GM12892 (cell line): ENCODE measurements at regions not wholly inside any gene's neighbourhood (a gene's known extent, or its start where the extent isn't known, plus 50 kb on each side); places are given as distances from the start of the nearest gene placed in this dataset.

Source experiments
- DNase-seq: peaks from one replicate; pipeline ENCODE4 v3.0.0; 2011; ENCODE audit not compliant: insufficient read length
- FAIRE-seq: peaks from 2 replicates; lab custom pipeline; 2011; peaks lifted over from hg19 to GRCh38; lab: Jason Lieb, UNC
- POLR2A ChIP-seq: IDR thresholded peaks from 2 replicates; pipeline ENCODE4 v1.6.1; 2011; ENCODE audit warnings: low read depth, low read length, control low read depth
- POLR2AphosphoS5 ChIP-seq: IDR thresholded peaks from 2 replicates; pipeline ENCODE4 v1.6.1; 2011; ENCODE audit warnings: low read depth, low read length, control low read depth
- TAF1 ChIP-seq: IDR thresholded peaks from 2 replicates; pipeline ENCODE4 v1.6.1; 2011; ENCODE audit warnings: low read depth, mild to moderate bottlenecking, control low read depth, low read length, borderline replicate concordance

DNA sequence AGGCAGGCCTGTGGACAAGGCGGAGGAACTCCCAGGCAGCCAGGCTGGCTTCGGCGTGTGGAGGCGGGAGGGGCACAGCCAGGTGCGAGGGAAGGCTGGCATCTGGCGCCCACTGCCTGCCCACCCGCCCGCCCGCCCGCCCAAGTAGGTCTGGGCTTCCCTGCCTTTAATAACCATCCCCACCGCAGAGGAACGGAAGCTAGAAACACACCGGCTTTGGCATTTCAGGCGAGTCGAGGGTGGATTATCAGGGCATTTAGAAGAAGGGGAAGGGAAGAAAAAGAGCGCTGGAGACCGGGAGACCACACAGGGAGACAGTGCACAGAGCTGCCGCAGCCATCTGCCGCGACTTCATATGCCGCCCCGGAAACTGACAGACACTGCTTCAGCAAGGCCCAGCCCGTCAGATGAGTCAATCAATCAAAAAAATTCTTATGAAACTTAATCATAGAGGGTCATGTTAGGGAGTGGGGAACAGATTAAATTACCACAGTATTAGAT is 199.7 kb downstream of the TSHZ3 start:
- no peak for FAIRE-seq
- no peak for TF ChIP-seq POLR2A
- no peak for TF ChIP-seq TAF1
- no peak for TF ChIP-seq POLR2AphosphoS5
- DNase-seq: no peak

DNA sequence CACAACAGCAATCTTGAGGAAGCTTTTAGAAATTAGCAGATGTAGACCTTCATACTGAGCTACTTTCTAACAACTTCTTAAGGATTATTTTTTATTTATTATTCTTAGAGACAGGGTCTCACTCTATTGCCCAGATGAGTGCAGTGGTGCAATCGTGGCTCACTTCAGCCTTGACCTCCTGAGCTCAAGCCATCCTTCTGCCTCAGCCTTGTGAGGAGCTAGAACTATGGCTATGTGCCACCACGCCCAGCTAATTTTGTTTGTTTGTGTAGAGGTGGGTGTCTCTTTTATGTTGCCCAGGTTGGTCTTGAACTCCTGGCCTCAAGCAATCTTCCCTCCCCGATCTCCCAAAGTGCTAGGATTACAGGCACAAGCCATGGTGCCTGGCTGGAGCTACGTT is 200.6 kb downstream of the TSHZ3 start:
- FAIRE-seq: no peak

GRCh38 chr19:31147234-31147633 is 202.0 kb downstream of the TSHZ3 start:
- TF ChIP-seq POLR2AphosphoS5 (no peak), TAF1 (no peak), POLR2A (no peak)
- FAIRE-seq (no peak), DNase-seq (no peak)

More for the DNA sequence above, 200.6 kb downstream of the TSHZ3 start:
- no peak for DNase-seq
- no peak for TF ChIP-seq POLR2AphosphoS5
- no peak for TF ChIP-seq POLR2A
- TF ChIP-seq TAF1: no peak

- DNase-seq (no peak), FAIRE-seq (no peak)
- TF ChIP-seq POLR2AphosphoS5 (no peak), TAF1 (no peak), POLR2A (no peak)
These were observed 202.6 kb downstream of the TSHZ3 start for GRCh38 chr19:31146546-31147183.

GRCh38 chr19:31146015-31146414 is 203.2 kb downstream of the TSHZ3 start:
- FAIRE-seq (no peak), DNase-seq (no peak)
- no peak for TF ChIP-seq POLR2A
- no peak for TF ChIP-seq TAF1
- TF ChIP-seq POLR2AphosphoS5: no peak

DNA sequence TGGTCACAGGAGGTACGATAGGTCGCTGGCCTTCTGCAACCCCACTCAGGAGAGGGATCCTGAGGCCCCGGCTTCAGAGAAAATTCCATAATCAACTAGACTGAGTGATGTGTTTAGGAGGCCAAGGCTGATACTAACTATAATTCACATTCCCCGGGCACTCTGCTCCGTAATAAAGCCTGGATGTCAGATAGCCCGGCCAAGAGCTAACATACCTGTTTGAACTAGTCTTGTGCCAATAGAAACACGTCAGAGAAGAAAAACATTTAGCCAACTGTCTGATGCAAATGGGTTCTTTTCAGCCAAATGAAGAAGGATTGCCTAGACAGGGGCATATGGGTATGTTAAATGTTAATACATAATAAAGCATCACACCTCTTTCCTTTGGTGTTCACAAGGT is 204.2 kb downstream of the TSHZ3 start:
- TF ChIP-seq POLR2A (no peak), POLR2AphosphoS5 (no peak), TAF1 (no peak)
- no peak for DNase-seq
- no peak for FAIRE-seq

- no peak for FAIRE-seq
- TF ChIP-seq POLR2A (no peak), POLR2AphosphoS5 (no peak), TAF1 (no peak)
- DNase-seq: no peak
These were observed 205.0 kb downstream of the TSHZ3 start for GRCh38 chr19:31144075-31144870.

DNA sequence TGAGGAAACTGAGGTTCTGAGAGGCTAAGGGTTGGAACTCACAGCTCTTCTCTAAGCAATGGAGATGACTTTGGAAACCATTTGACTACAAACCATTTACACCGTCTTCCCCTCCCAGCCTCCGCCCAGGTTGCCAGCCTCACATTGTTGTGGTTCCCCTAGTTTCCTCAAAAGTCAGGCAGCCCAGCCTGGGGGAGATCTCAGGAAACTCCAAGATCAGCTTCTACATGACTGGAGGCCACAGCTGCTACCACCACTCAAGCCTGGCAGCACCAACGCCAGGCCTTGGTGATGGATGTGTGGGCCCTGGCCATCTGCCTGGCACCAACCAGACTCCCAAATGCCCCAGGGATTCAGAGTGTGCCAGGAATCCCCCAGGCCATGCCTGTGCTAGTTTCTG is 207.9 kb downstream of the TSHZ3 start:
- DNase-seq (no peak), FAIRE-seq (no peak)
- TF ChIP-seq POLR2AphosphoS5 (no peak), TAF1 (no peak), POLR2A (no peak)

- FAIRE-seq: no peak
- TF ChIP-seq POLR2A (no peak), TAF1 (no peak), POLR2AphosphoS5 (no peak)
- no peak for DNase-seq
These were observed 208.5 kb downstream of the TSHZ3 start for GRCh38 chr19:31140717-31141116.

DNA sequence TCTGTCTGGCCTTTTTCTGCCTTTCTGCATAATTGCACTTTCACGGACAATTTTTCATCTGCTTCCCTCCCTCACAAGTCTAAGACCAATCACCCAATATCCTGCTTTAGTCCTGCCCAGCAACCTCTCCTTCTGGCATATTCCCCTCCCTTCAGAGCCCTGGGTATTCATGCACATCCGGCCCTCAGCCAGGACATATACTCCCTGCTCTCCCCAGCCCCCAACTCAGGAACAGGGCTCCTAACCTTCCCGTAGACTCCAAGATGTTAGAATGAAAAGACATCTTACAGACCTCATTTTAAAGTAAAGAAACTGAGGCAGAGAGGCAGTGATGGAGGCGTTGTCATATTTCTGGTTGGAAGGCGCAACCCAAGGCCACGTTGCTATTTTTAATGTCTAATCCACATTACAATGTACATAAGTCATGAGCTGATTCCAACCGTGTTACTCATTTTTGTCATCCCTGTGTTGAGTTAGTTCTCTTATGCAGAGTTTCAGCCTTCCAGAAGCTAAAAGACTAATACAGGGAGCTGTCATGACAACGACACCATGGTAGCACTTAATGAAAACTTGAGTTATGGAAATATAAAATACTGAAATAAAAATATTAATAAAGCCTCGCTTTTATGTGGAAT is 209.2 kb downstream of the TSHZ3 start:
- DNase-seq: no peak
- no peak for FAIRE-seq
- no peak for TF ChIP-seq POLR2A
- TF ChIP-seq POLR2AphosphoS5: no peak
- TF ChIP-seq TAF1: no peak

DNA sequence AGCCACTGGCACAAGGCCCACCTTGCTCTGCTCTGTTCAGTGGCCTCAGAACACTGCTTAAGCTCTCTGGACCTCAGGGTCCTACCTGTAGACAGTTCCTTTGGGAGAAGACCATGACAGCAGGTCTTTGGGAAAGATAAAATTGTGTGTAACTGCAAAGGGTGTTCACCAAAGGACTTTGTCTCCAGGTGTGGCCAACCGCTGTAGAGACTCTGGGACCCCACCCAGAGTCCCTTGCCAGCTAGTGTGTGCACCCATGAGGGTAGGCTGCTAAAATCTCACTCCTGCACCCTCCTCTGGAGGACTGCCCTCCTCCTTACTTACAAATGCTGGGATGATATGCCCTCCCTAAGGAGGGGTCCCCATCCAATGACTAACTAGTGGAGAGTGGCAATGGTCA is 211.2 kb downstream of the TSHZ3 start:
- TF ChIP-seq TAF1: no peak
- TF ChIP-seq POLR2A: no peak
- TF ChIP-seq POLR2AphosphoS5: no peak
- FAIRE-seq (no peak), DNase-seq (no peak)
